GM10266 (cell line): ENCODE measurements at regions not wholly inside any gene's neighbourhood (a gene's known extent, or its start where the extent isn't known, plus 50 kb on each side); places are given as distances from the start of the nearest gene placed in this dataset.

ENCODE experiments used
- DNase-seq: peaks from one replicate; pipeline ENCODE4 v3.0.0; 2012; ENCODE audit errors: extremely low spot score
- CTCF ChIP-seq: IDR thresholded peaks from 2 replicates; pipeline ENCODE4 v1.5.1; 2012; ENCODE audit warnings: mild to moderate bottlenecking, low read depth; ENCODE audit not compliant: control insufficient read depth, insufficient read depth; ENCODE audit errors: missing control alignments

- no peak for DNase-seq
- TF ChIP-seq CTCF, result no peak
These were observed 116.3 kb upstream of the ADAMTS5 start for GRCh38 chr21:27083144-27083543.

- DNase-seq, result no peak
- no peak for TF ChIP-seq CTCF
These were observed 115.6 kb upstream of the ADAMTS5 start for GRCh38 chr21:27082431-27083010.

- no peak for TF ChIP-seq CTCF
- DNase-seq, result no peak
These were observed 112.8 kb upstream of the ADAMTS5 start for GRCh38 chr21:27079636-27080240.

- no peak for DNase-seq
- TF ChIP-seq CTCF, result no peak
These were observed 112.0 kb upstream of the ADAMTS5 start for GRCh38 chr21:27078915-27079314.

- no peak for DNase-seq
- no peak for TF ChIP-seq CTCF
These were observed 110.6 kb upstream of the ADAMTS5 start for GRCh38 chr21:27077501-27077900.

GRCh38 chr21:27076025-27076424 is 109.1 kb upstream of the ADAMTS5 start:
- no peak for TF ChIP-seq CTCF
- no peak for DNase-seq

- TF ChIP-seq CTCF, result no peak
These were observed 104.2 kb upstream of the ADAMTS5 start for GRCh38 chr21:27070861-27071670.

More at GRCh38 chr21:27070861-27071670, 104.2 kb upstream of the ADAMTS5 start:
- DNase-seq, result no peak
